NCI-H146 treated with DMSO at 0.1 percent for 48 hours (cell line): ENCODE measurements at regions not wholly inside any gene's neighbourhood (a gene's known extent, or its start where the extent isn't known, plus 50 kb on each side); places are given as distances from the start of the nearest gene placed in this dataset.

ENCODE experiments used
- DNase-seq: peaks from one replicate; lab custom pipeline; 2025; ENCODE audit not compliant: unreplicated experiment; lab: John Stamatoyannopoulos, UW

GRCh38 chr18:77896586-77897252, 647.1 kb downstream of the GALR1 start:
- no peak for DNase-seq

- peak; percentile 84 for DNase-seq
Observed at GRCh38 chr18:77897606-77898005, 648.0 kb downstream of the GALR1 start.

GRCh38 chr18:77899972-77900754, 650.5 kb downstream of the GALR1 start:
- DNase-seq = peak; percentile 70

- no peak for DNase-seq
Observed at GRCh38 chr18:77905011-77905410, 655.4 kb downstream of the GALR1 start.

- no peak for DNase-seq
Observed at GRCh38 chr18:77905449-77906055, 655.9 kb downstream of the GALR1 start.

- DNase-seq = no peak
Observed at GRCh38 chr18:77906103-77906892, 656.6 kb downstream of the GALR1 start.

- no peak for DNase-seq
Observed at GRCh38 chr18:77910347-77910746, 660.7 kb downstream of the GALR1 start.

GRCh38 chr18:77911971-77912605, 662.4 kb downstream of the GALR1 start:
- peak; percentile 85 for DNase-seq

GRCh38 chr18:77918730-77919129, 669.1 kb downstream of the GALR1 start:
- DNase-seq = no peak

GRCh38 chr18:77919923-77920322, 670.3 kb downstream of the GALR1 start:
- no peak for DNase-seq

- DNase-seq = no peak
Observed at GRCh38 chr18:77935342-77935741, 685.7 kb downstream of the GALR1 start.

- DNase-seq = no peak
Observed at GRCh38 chr18:77940566-77940965, 690.9 kb downstream of the GALR1 start.

GRCh38 chr18:77944533-77944932, 694.9 kb downstream of the GALR1 start:
- DNase-seq = no peak

- peak; percentile 92 for DNase-seq
Observed at GRCh38 chr18:77948567-77948966, 698.9 kb downstream of the GALR1 start.

- DNase-seq = no peak
Observed at GRCh38 chr18:77949355-77949973, 699.8 kb downstream of the GALR1 start.

GRCh38 chr18:77959248-77959647, 709.6 kb downstream of the GALR1 start:
- no peak for DNase-seq

GRCh38 chr18:77960791-77961410, 711.3 kb downstream of the GALR1 start:
- no peak for DNase-seq

- DNase-seq = no peak
Observed at GRCh38 chr18:77967071-77967470, 717.4 kb downstream of the GALR1 start.

GRCh38 chr18:77967791-77968190, 718.1 kb downstream of the GALR1 start:
- DNase-seq = no peak

- no peak for DNase-seq
Observed at GRCh38 chr18:77969972-77970371, 720.3 kb downstream of the GALR1 start.
